Activated naive CD4-positive, alpha-beta T cell treated with anti-CD3 and anti-CD28 coated beads, Interleukin-2, amount 50 U/mL, for 24 hours (primary cell): ENCODE measurements at regions not wholly inside any gene's neighbourhood (a gene's known extent, or its start where the extent isn't known, plus 50 kb on each side); places are given as distances from the start of the nearest gene placed in this dataset.
"Not testable (repeated sequence)": the region's sequence is repeated elsewhere in the genome, so short reads cannot be mapped to it uniquely, and the experiment has no call there.

Source experiments
- H3K27ac Mint-ChIP-seq: one replicate; pipeline ENCODE4 v1.8.0; 2021; ENCODE audit warnings: mild to moderate bottlenecking, mixed read lengths
- H3K27me3 Mint-ChIP-seq: one replicate; pipeline ENCODE4 v1.8.0; 2021; ENCODE audit warnings: mixed read lengths
- H3K36me3 Mint-ChIP-seq: one replicate; pipeline ENCODE4 v1.8.0; 2021; ENCODE audit warnings: mixed read lengths
- H3K4me1 Mint-ChIP-seq: one replicate; pipeline ENCODE4 v1.8.0; 2021; ENCODE audit warnings: mixed read lengths
- H3K4me3 Mint-ChIP-seq: one replicate; pipeline ENCODE4 v1.8.0; 2021; ENCODE audit warnings: mild to moderate bottlenecking, mixed read lengths
- H3K9me3 Mint-ChIP-seq: one replicate; pipeline ENCODE4 v1.8.0; 2021; ENCODE audit warnings: mixed read lengths

GRCh38 chr5:1734271-1734907 is 65.2 kb downstream of the MRPL36 start:
- Mint-ChIP-seq H3K27ac (no peak overlapping the region), H3K9me3 (no peaks in the 10 kb centered on the region), H3K27me3 (peaks cover 3% of the 10 kb centered on the region), H3K36me3 (no peaks in the 10 kb centered on the region), H3K4me3 (no peak overlapping the region), H3K4me1 (no peaks in the 10 kb centered on the region)

GRCh38 chr5:1733369-1733768 is 66.3 kb downstream of the MRPL36 start:
- H3K4me1 Mint-ChIP-seq: no peaks in the 10 kb centered on the region
- H3K27me3 Mint-ChIP-seq: peaks cover 1% of the 10 kb centered on the region
- H3K27ac Mint-ChIP-seq: no peak overlapping the region
- H3K4me3 Mint-ChIP-seq: no peak overlapping the region
- H3K36me3 Mint-ChIP-seq: no peaks in the 10 kb centered on the region
- no peaks in the 10 kb centered on the region for H3K9me3 Mint-ChIP-seq

GRCh38 chr5:1732945-1733344 is 66.7 kb downstream of the MRPL36 start:
- Mint-ChIP-seq H3K27me3 (no peaks in the 10 kb centered on the region), H3K9me3 (no peaks in the 10 kb centered on the region), H3K4me1 (no peaks in the 10 kb centered on the region), H3K36me3 (no peaks in the 10 kb centered on the region), H3K4me3 (no peak overlapping the region), H3K27ac (no peak overlapping the region)

GRCh38 chr5:1732238-1732941 is 67.2 kb downstream of the MRPL36 start:
- H3K27me3 Mint-ChIP-seq: no peaks in the 10 kb centered on the region
- no peaks in the 10 kb centered on the region for H3K4me1 Mint-ChIP-seq
- H3K9me3 Mint-ChIP-seq: no peaks in the 10 kb centered on the region
- H3K36me3 Mint-ChIP-seq: no peaks in the 10 kb centered on the region
- no peak overlapping the region for H3K4me3 Mint-ChIP-seq
- no peak overlapping the region for H3K27ac Mint-ChIP-seq

GRCh38 chr5:1731855-1732237 is 67.8 kb downstream of the MRPL36 start:
- not testable (repeated sequence) for H3K4me1 Mint-ChIP-seq, H3K9me3 Mint-ChIP-seq, H3K36me3 Mint-ChIP-seq, H3K27ac Mint-ChIP-seq, H3K4me3 Mint-ChIP-seq, H3K27me3 Mint-ChIP-seq

- Mint-ChIP-seq H3K27me3 (no peaks in the 10 kb centered on the region), H3K36me3 (no peaks in the 10 kb centered on the region), H3K9me3 (no peaks in the 10 kb centered on the region), H3K27ac (no peak overlapping the region), H3K4me1 (no peaks in the 10 kb centered on the region), H3K4me3 (no peak overlapping the region)
Measured at GRCh38 chr5:1731091-1731639, 68.5 kb downstream of the MRPL36 start.

- Mint-ChIP-seq H3K4me3 (no peak overlapping the region), H3K9me3 (no peaks in the 10 kb centered on the region), H3K36me3 (no peaks in the 10 kb centered on the region), H3K27ac (no peak overlapping the region), H3K4me1 (no peaks in the 10 kb centered on the region), H3K27me3 (no peaks in the 10 kb centered on the region)
Measured at GRCh38 chr5:1730487-1730847, 69.2 kb downstream of the MRPL36 start.

GRCh38 chr5:1729641-1730486 is 69.8 kb downstream of the MRPL36 start:
- H3K27ac Mint-ChIP-seq: no peak overlapping the region
- no peaks in the 10 kb centered on the region for H3K27me3 Mint-ChIP-seq
- H3K9me3 Mint-ChIP-seq: no peaks in the 10 kb centered on the region
- no peak overlapping the region for H3K4me3 Mint-ChIP-seq
- no peaks in the 10 kb centered on the region for H3K36me3 Mint-ChIP-seq
- H3K4me1 Mint-ChIP-seq: no peaks in the 10 kb centered on the region

GRCh38 chr5:1728846-1729245 is 70.8 kb downstream of the MRPL36 start:
- Mint-ChIP-seq H3K4me1 (no peaks in the 10 kb centered on the region), H3K27ac (no peak overlapping the region), H3K4me3 (no peak overlapping the region), H3K36me3 (no peaks in the 10 kb centered on the region), H3K9me3 (no peaks in the 10 kb centered on the region), H3K27me3 (no peaks in the 10 kb centered on the region)

GRCh38 chr5:1727571-1727970 is 72.1 kb downstream of the MRPL36 start:
- no peaks in the 10 kb centered on the region for H3K36me3 Mint-ChIP-seq
- no peak overlapping the region for H3K27ac Mint-ChIP-seq
- no peak overlapping the region for H3K4me3 Mint-ChIP-seq
- H3K4me1 Mint-ChIP-seq: no peaks in the 10 kb centered on the region
- H3K27me3 Mint-ChIP-seq: no peaks in the 10 kb centered on the region
- H3K9me3 Mint-ChIP-seq: no peaks in the 10 kb centered on the region

- Mint-ChIP-seq H3K36me3 (no peaks in the 10 kb centered on the region), H3K27me3 (no peaks in the 10 kb centered on the region), H3K27ac (no peak overlapping the region), H3K4me1 (no peaks in the 10 kb centered on the region), H3K9me3 (no peaks in the 10 kb centered on the region), H3K4me3 (no peak overlapping the region)
Measured at GRCh38 chr5:1726956-1727355, 72.7 kb downstream of the MRPL36 start.

GRCh38 chr5:1726469-1726865 is 73.2 kb downstream of the MRPL36 start:
- H3K4me3 Mint-ChIP-seq: no peak overlapping the region
- H3K27me3 Mint-ChIP-seq: no peaks in the 10 kb centered on the region
- H3K36me3 Mint-ChIP-seq: no peaks in the 10 kb centered on the region
- no peak overlapping the region for H3K27ac Mint-ChIP-seq
- H3K4me1 Mint-ChIP-seq: no peaks in the 10 kb centered on the region
- no peaks in the 10 kb centered on the region for H3K9me3 Mint-ChIP-seq

GRCh38 chr5:1725641-1726468 is 73.8 kb downstream of the MRPL36 start:
- no peaks in the 10 kb centered on the region for H3K36me3 Mint-ChIP-seq
- no peaks in the 10 kb centered on the region for H3K4me1 Mint-ChIP-seq
- no peak overlapping the region for H3K4me3 Mint-ChIP-seq
- no peaks in the 10 kb centered on the region for H3K9me3 Mint-ChIP-seq
- no peak overlapping the region for H3K27ac Mint-ChIP-seq
- no peaks in the 10 kb centered on the region for H3K27me3 Mint-ChIP-seq

GRCh38 chr5:1724822-1725602 is 74.6 kb downstream of the MRPL36 start:
- peaks cover 2% of the 10 kb centered on the region for H3K36me3 Mint-ChIP-seq
- no peaks in the 10 kb centered on the region for H3K27me3 Mint-ChIP-seq
- H3K9me3 Mint-ChIP-seq: no peaks in the 10 kb centered on the region
- peak overlapping the region; percentile 60 for H3K4me3 Mint-ChIP-seq
- no peak overlapping the region for H3K27ac Mint-ChIP-seq
- H3K4me1 Mint-ChIP-seq: no peaks in the 10 kb centered on the region
